ENCODE measurements at regions not wholly inside any gene's neighbourhood (a gene's known extent, or its start where the extent isn't known, plus 50 kb on each side); places are given as distances from the start of the nearest gene placed in this dataset.

DNA sequence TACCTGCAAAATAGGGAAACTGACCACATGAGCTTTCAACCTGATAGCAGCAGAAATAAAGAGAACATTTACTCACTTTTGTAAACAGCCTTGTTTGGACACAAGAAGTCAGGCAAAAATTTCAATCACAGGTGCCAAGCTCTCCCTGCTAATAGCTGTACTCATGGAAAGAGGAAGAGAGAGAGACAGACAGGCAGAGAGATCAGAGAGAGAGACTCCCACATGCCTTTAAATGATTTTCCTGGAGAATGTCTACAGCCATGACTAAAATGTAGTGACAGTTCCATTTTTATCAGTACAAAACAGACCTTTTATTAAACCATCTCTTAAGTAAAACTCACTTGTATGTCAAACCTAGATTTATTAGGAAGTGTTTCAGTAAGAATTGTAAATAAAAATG lies 752.9 kb downstream of the TRAM1L1 start:
- DNase-seq (no peak), ATAC-seq (no peak)
- intact Hi-C loops (cut with DNase I, micrococcal nuclease): no loop called here
- no peaks in the 10 kb centered on the region for H3K4me1 ChIP-seq (ENCODE audit: low read depth)
- no peaks in the 10 kb centered on the region for H3K9me3 ChIP-seq
- H3K36me3 ChIP-seq (ENCODE audit: low read depth): no peaks in the 10 kb centered on the region
- no peak overlapping the region for H3K4me3 ChIP-seq
- TF ChIP-seq, protein P1, sequence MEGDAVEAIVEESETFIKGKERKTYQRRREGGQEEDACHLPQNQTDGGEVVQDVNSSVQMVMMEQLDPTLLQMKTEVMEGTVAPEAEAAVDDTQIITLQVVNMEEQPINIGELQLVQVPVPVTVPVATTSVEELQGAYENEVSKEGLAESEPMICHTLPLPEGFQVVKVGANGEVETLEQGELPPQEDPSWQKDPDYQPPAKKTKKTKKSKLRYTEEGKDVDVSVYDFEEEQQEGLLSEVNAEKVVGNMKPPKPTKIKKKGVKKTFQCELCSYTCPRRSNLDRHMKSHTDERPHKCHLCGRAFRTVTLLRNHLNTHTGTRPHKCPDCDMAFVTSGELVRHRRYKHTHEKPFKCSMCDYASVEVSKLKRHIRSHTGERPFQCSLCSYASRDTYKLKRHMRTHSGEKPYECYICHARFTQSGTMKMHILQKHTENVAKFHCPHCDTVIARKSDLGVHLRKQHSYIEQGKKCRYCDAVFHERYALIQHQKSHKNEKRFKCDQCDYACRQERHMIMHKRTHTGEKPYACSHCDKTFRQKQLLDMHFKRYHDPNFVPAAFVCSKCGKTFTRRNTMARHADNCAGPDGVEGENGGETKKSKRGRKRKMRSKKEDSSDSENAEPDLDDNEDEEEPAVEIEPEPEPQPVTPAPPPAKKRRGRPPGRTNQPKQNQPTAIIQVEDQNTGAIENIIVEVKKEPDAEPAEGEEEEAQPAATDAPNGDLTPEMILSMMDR (IDR thresholded peaks at IDR 0.05): no peak

DNA sequence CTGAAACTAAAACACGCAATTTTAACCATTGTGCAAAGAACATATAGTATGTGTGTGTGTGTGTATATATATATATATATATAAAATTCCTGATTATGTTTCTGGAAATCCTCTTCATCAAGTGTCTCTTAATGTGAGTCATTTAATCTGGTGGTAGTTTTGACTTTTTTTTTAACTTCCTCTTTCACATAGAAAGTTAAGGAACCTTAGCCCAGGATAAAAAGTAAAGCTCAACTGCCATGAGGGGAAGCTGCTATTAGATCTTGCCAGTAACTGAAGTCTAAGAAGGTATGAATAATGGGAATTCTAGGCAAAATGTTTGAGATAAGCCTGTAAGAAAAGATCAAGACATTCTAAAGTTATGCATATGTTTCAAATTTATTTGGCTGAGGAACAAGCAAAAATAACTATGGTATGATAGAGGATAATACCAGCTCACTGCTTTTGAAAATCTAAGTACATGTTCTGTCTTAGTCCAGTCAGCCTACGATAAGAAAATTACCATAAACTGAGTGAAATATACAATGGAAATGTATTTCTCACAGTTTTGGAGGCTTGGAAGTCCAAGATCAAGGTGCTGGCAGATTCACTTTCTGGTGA lies 757.0 kb downstream of the TRAM1L1 start:
- DNase-seq: no peak
- TF ChIP-seq, protein P1 (IDR thresholded peaks at IDR 0.05): no peak
- no peak for ATAC-seq

DNA sequence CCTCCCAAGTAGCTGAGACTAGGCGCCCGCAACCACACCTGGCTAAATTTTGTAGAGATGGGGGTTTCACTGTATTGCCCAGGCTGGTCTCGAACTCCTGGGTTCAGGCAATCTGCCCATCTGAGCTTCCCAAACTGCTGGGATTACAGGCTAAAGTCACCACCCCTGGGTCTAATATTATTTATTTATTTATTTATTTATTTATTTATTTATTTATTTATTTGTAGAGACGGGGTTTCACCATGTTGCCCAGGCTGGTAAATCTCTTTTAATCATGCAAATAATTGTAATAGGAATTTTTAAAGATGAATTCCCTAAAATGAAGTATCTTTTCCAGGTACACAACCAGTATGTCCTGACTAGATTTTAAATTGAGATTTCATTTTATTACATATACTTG lies 761.8 kb downstream of the TRAM1L1 start:
- Histone ChIP-seq H3K9me3 (no peaks in the 10 kb centered on the region), H3K4me1 (ENCODE audit: low read depth) (no peaks in the 10 kb centered on the region), H3K4me3 (no peak overlapping the region), H3K36me3 (ENCODE audit: low read depth) (no peaks in the 10 kb centered on the region)
- TF ChIP-seq, protein P1 (IDR thresholded peaks at IDR 0.05): no peak
- ATAC-seq (no peak), DNase-seq (no peak)
- intact Hi-C loops (cut with DNase I, micrococcal nuclease): no loop called here

More for the DNA sequence above, 757.0 kb downstream of the TRAM1L1 start:
- Histone ChIP-seq H3K4me1 (ENCODE audit: low read depth) (no peaks in the 10 kb centered on the region), H3K4me3 (no peak overlapping the region), H3K9me3 (no peaks in the 10 kb centered on the region), H3K36me3 (ENCODE audit: low read depth) (no peaks in the 10 kb centered on the region)
- intact Hi-C loops (cut with DNase I, micrococcal nuclease): no loop called here

DNA sequence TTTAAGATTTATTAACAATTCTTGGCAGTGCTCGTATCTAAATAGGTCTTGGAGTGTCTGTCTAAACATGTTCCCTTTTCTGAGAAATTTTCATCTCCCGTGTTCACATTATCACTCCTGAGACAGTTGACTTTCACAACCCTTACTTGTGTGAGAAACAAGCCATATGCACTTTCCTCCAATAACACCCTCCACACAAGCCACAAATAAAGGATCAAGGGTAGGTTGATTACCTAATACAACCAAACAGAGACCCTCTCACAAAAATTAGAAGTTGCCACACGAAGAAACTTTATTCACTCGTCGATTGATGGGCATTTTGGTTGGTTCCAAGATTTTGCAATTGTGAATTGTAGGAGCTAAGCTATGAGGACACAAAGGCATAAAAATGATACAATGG lies 763.9 kb downstream of the TRAM1L1 start:
- Histone ChIP-seq H3K4me1 (ENCODE audit: low read depth) (no peaks in the 10 kb centered on the region), H3K4me3 (no peak overlapping the region), H3K9me3 (no peaks in the 10 kb centered on the region), H3K36me3 (ENCODE audit: low read depth) (no peaks in the 10 kb centered on the region)
- DNase-seq (no peak), ATAC-seq (no peak)
- intact Hi-C loops (cut with DNase I, micrococcal nuclease): no loop called here
- TF ChIP-seq, protein P1 (IDR thresholded peaks at IDR 0.05): no peak

DNA sequence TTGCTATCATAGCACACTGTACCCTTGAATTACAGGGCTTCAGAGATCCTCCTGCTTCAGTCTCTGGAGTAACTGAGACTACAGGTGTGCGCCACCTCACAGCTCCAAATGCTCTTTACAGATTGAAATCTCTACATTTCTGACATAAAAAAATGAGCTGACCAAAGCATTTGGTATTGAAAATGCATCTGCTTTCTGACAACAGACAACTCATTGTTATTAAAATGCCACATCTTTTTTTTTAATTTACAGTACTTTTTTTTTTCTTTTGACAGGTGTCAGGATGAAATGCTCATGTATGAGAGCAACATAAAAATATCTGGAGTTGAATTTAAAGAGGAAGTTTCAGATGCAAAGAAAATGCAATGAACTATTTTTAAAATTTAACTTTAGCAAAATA lies 764.5 kb downstream of the TRAM1L1 start:
- ATAC-seq (no peak), DNase-seq (no peak)
- intact Hi-C loops (cut with DNase I, micrococcal nuclease): no loop called here
- Histone ChIP-seq H3K9me3 (no peaks in the 10 kb centered on the region), H3K36me3 (ENCODE audit: low read depth) (no peaks in the 10 kb centered on the region), H3K4me1 (ENCODE audit: low read depth) (no peaks in the 10 kb centered on the region), H3K4me3 (no peak overlapping the region)
- TF ChIP-seq, protein P1 (IDR thresholded peaks at IDR 0.05): no peak

DNA sequence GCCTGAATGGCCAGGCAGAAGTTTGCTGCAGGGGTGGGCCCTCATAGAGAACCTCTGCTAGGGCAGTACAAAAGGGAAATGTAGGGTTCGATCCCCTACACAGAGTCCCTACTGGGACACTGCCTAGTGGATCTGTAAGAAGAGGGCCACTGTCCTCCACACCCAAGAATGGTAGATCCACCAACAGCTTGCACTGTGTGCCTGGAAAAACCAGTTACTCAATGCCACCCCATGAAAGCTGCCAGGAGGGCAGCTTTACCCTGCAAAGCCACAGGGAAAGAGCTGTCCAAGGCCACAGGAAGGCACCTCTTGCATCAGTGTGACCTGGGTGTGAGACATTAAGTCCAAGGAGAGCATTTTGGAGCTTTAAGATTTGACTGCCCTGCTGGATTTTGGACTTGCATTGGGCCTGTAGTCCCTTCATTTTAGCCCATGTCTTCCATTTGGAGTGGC lies 781.6 kb downstream of the TRAM1L1 start:
- Histone ChIP-seq H3K4me1 (ENCODE audit: low read depth) (no peaks in the 10 kb centered on the region), H3K4me3 (no peak overlapping the region), H3K36me3 (ENCODE audit: low read depth) (no peaks in the 10 kb centered on the region), H3K9me3 (no peaks in the 10 kb centered on the region)
- TF ChIP-seq, protein P1 (IDR thresholded peaks at IDR 0.05): no peak
- ATAC-seq (no peak), DNase-seq (no peak)
- intact Hi-C loops (cut with DNase I, micrococcal nuclease): no loop called here

All from mucosa of descending colon (tissue), 3 donors.